Lower leg skin (tissue), 4 donors: ENCODE measurements at regions not wholly inside any gene's neighbourhood (a gene's known extent, or its start where the extent isn't known, plus 50 kb on each side); places are given as distances from the start of the nearest gene placed in this dataset.

Experiments
- DNase-seq, 2 donors: peaks; one replicate each; pipeline ENCODE4 v3.0.0-alpha.2; 2019; ENCODE audit warnings: low spot score in 2 of 2
- H3K4me3 ChIP-seq: fragments of 200-600 bp; sonication (generic); 2 replicates; pipeline ENCODE4 v1.5.1; 2017; ENCODE audit warnings: mild to moderate bottlenecking, low read depth; ENCODE audit not compliant: poor library complexity, severe bottlenecking
- POLR2A ChIP-seq, 2 donors: fragments of 450-650 bp; IDR thresholded peaks; one replicate each; pipeline ENCODE4 v1.6.1; 2016 to 2017; ENCODE audit warnings: antibody characterized with exemption in 2 of 2, mild to moderate bottlenecking in 1 of 2, moderate library complexity in 1 of 2
- WGBS, 2 donors: methylation state at CpG; one replicate each; pipeline ENCODE4 v1.1.5; 2018; 5-methylcytosine and 5-hydroxymethylcytosine counted together
- intact Hi-C: fragments of 100-400 bp; cut with DNase I; formaldehyde crosslinking; loops from one replicate; pipeline ENCODE4 v1.15.0; 2023; ENCODE audit warnings: low total_unique reads
- TF ChIP-seq, protein P1 (sequence below), 3 donors: fragments of 450-650 bp; IDR thresholded peaks; one replicate each; pipeline ENCODE4 v1.5.1; 2016; ENCODE audit warnings: antibody characterized with exemption in 3 of 3, mild to moderate bottlenecking in 3 of 3, moderate library complexity in 2 of 3

- H3K4me3 ChIP-seq = no peak overlapping the region
- DNase-seq = no peak
- intact Hi-C loops = no loop called here
- WGBS, 2 donors = 89 to 91% methylated on average over 1 of the region's 1 CpG
- TF ChIP-seq, protein P1, sequence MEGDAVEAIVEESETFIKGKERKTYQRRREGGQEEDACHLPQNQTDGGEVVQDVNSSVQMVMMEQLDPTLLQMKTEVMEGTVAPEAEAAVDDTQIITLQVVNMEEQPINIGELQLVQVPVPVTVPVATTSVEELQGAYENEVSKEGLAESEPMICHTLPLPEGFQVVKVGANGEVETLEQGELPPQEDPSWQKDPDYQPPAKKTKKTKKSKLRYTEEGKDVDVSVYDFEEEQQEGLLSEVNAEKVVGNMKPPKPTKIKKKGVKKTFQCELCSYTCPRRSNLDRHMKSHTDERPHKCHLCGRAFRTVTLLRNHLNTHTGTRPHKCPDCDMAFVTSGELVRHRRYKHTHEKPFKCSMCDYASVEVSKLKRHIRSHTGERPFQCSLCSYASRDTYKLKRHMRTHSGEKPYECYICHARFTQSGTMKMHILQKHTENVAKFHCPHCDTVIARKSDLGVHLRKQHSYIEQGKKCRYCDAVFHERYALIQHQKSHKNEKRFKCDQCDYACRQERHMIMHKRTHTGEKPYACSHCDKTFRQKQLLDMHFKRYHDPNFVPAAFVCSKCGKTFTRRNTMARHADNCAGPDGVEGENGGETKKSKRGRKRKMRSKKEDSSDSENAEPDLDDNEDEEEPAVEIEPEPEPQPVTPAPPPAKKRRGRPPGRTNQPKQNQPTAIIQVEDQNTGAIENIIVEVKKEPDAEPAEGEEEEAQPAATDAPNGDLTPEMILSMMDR (IDR thresholded peaks at IDR 0.05) = no peak
- no peak for TF ChIP-seq POLR2A (IDR thresholded peaks at IDR 0.05)
Measured at GRCh38 chr1:80244372-80244771, 1237.8 kb upstream of the ADGRL4 start.

GRCh38 chr1:80241566-80241965, 1235.0 kb upstream of the ADGRL4 start:
- DNase-seq = no peak
- TF ChIP-seq POLR2A (IDR thresholded peaks at IDR 0.05) = no peak
- TF ChIP-seq, protein P1 (IDR thresholded peaks at IDR 0.05) = no peak
- H3K4me3 ChIP-seq = no peak overlapping the region
- intact Hi-C loops = no loop called here
- 89 to 95% methylated on average over 1 of the region's 1 CpG for WGBS, 2 donors

GRCh38 chr1:80225510-80225909, 1219.0 kb upstream of the ADGRL4 start:
- WGBS, 2 donors = 39 to 49% methylated on average over 2 of the region's 2 CpGs
- intact Hi-C loops = no loop called here

DNA sequence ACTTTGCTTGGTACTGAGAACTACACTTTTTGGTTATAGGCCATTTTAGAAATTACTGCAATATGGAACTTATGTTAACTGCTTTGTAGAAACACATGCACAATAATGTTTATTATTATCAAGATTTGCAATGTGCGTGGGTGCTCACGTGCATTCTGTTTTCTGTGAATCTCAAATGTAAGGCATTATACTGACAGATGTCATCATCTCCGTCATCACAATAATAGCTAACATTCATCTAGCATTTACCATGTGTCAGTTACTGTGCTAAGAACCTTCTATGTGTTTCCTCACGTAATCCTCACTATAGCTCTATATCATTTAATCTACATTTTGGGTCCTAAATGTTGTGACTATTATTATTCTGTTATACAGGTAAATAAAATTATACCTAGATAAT, 1214.8 kb upstream of the ADGRL4 start:
- WGBS, 2 donors = 94 to 95% methylated on average over 4 of the region's 4 CpGs

More at GRCh38 chr1:80225510-80225909, 1219.0 kb upstream of the ADGRL4 start:
- no peak for DNase-seq
- no peak overlapping the region for H3K4me3 ChIP-seq
- TF ChIP-seq POLR2A (IDR thresholded peaks at IDR 0.05) = no peak
- TF ChIP-seq, protein P1 (IDR thresholded peaks at IDR 0.05) = no peak

GRCh38 chr1:80218112-80218511, 1211.6 kb upstream of the ADGRL4 start:
- no peak overlapping the region for H3K4me3 ChIP-seq
- 36 to 40% methylated on average over 2 of the region's 2 CpGs for WGBS, 2 donors
- no peak for DNase-seq
- intact Hi-C loops = no loop called here
- TF ChIP-seq, protein P1 (IDR thresholded peaks at IDR 0.05) = no peak
- TF ChIP-seq POLR2A (IDR thresholded peaks at IDR 0.05) = no peak

More for the DNA sequence above, 1214.8 kb upstream of the ADGRL4 start:
- intact Hi-C loops = no loop called here
- H3K4me3 ChIP-seq = no peak overlapping the region
- TF ChIP-seq, protein P1 (IDR thresholded peaks at IDR 0.05) = no peak
- TF ChIP-seq POLR2A (IDR thresholded peaks at IDR 0.05) = no peak
- no peak for DNase-seq

DNA sequence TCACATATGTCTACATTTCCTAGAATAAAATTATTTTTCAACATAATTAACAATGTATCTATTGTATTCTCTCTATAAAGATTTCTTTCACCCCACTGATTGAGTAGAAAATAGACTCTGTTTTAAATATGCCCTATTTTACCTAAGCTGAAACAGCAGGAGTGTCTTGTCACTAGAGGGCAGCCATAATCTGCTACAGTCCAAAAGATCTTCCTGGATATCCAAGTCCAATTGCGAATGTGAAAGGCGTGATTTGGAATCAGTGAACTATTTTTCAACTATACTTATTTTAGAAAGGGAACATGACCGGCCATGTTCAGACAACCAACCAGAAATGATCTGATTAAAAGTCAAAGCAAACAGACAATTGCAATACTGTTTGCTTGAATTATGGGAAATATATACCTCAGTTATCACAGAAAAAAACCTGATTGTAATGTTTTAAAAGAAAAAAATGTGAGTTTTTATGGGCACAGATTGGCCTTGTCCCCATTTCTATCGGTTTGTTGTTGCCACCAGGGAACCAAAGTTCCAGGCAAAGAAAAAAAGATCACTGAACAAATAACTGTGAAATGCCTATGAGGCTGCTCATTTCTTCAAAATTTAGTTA, 1211.0 kb upstream of the ADGRL4 start:
- H3K4me3 ChIP-seq = no peak overlapping the region
- DNase-seq = peak in 1 of 2 donors; percentile 18
- intact Hi-C loops = no loop called here
- TF ChIP-seq, protein P1 (IDR thresholded peaks at IDR 0.05) = no peak
- TF ChIP-seq POLR2A (IDR thresholded peaks at IDR 0.05) = no peak
- WGBS, 2 donors = 6 to 9% methylated on average over 4 of the region's 4 CpGs
